Tibial nerve (tissue), 4 donors: ENCODE measurements at regions not wholly inside any gene's neighbourhood (a gene's known extent, or its start where the extent isn't known, plus 50 kb on each side); places are given as distances from the start of the nearest gene placed in this dataset.

Source experiments
- DNase-seq, 2 donors: peaks; one replicate each; pipeline ENCODE4 v3.0.0-alpha.2; 2019; ENCODE audit warnings: low spot score in 2 of 2
- H3K27ac ChIP-seq, 4 donors: fragments of 200-600 bp; sonication (generic) in 3 of 4; one replicate each; pipeline ENCODE4 v1.5.1; 2017 to 2019; ENCODE audit warnings: mild to moderate bottlenecking in 1 of 4
- H3K27me3 ChIP-seq, 2 donors: fragments of 200-600 bp; sonication (generic) in 1 of 2; one replicate each; pipeline versions ENCODE4 v1.5.1 to v1.6.0; 2017 to 2019
- H3K36me3 ChIP-seq, 3 donors: fragments of 200-600 bp; sonication (generic); one replicate each; pipeline ENCODE4 v1.5.1; 2018 to 2019
- H3K4me1 ChIP-seq, 4 donors: fragments of 200-600 bp; sonication (generic) in 3 of 4; one replicate each; pipeline ENCODE4 v1.5.1; 2017 to 2019
- H3K4me3 ChIP-seq, 4 donors: fragments of 200-600 bp; sonication (generic) in 3 of 4; one replicate each; pipeline ENCODE4 v1.5.1; 2017 to 2019; ENCODE audit warnings: mild to moderate bottlenecking in 1 of 4, moderate library complexity in 1 of 4
- H3K9me3 ChIP-seq, 4 donors: fragments of 200-600 bp; sonication (generic) in 3 of 4; one replicate each; pipeline ENCODE4 v1.5.1; 2017 to 2019
- CTCF ChIP-seq, 5 experiments: fragments of 200-600 bp in 3 of 5; fragments of 450-650 bp in 2 of 5; sonication (generic) in 3 of 5; IDR thresholded peaks; one replicate each; pipeline ENCODE4 v1.5.1; 2016 to 2019; ENCODE audit warnings: antibody characterized with exemption in 5 of 5, mild to moderate bottlenecking in 3 of 5, moderate library complexity in 2 of 5
- EP300 ChIP-seq, 2 donors: sonication (generic); formaldehyde crosslinking; IDR thresholded peaks; one replicate each; pipeline ENCODE4 v1.6.1; 2017; ENCODE audit warnings: antibody characterized with exemption in 2 of 2, mild to moderate bottlenecking in 1 of 2
- POLR2A ChIP-seq, 2 donors: fragments of 450-650 bp; IDR thresholded peaks; one replicate each; pipeline ENCODE4 v1.6.1; 2017; ENCODE audit warnings: antibody characterized with exemption in 2 of 2, mild to moderate bottlenecking in 2 of 2, moderate library complexity in 2 of 2
- WGBS, 2 donors: methylation state at CpG; one replicate each; pipeline ENCODE4 v1.1.5; 2018; 5-methylcytosine and 5-hydroxymethylcytosine counted together

- H3K27ac ChIP-seq: no peak overlapping the region
- H3K4me3 ChIP-seq: no peak overlapping the region
- H3K27me3 ChIP-seq: no peaks in the 10 kb centered on the region
- DNase-seq: no peak
- no peaks in the 10 kb centered on the region for H3K36me3 ChIP-seq
- 55 to 74% methylated on average over 6 of the region's 6 CpGs for WGBS, 2 donors
- TF ChIP-seq EP300 (IDR thresholded peaks at IDR 0.05): no peak
- no peak for TF ChIP-seq CTCF (IDR thresholded peaks at IDR 0.05)
- no peak for TF ChIP-seq POLR2A (IDR thresholded peaks at IDR 0.05)
- no peaks in the 10 kb centered on the region for H3K4me1 ChIP-seq
- peaks cover 0 to 11% (median 0%) of the 10 kb centered on the region in 4 donors for H3K9me3 ChIP-seq
Observed at GRCh38 chr5:166377756-166378155, 1913.7 kb upstream of the WWC1 start.

- peaks cover 0 to 11% (median 0%) of the 10 kb centered on the region in 4 donors for H3K9me3 ChIP-seq
- no peak for TF ChIP-seq POLR2A (IDR thresholded peaks at IDR 0.05)
- TF ChIP-seq CTCF (IDR thresholded peaks at IDR 0.05): no peak
- TF ChIP-seq EP300 (IDR thresholded peaks at IDR 0.05): no peak
- H3K36me3 ChIP-seq: no peaks in the 10 kb centered on the region
- H3K4me3 ChIP-seq: no peak overlapping the region
- no peak overlapping the region for H3K27ac ChIP-seq
- DNase-seq: no peak
- no peaks in the 10 kb centered on the region for H3K27me3 ChIP-seq
- no peaks in the 10 kb centered on the region for H3K4me1 ChIP-seq
- WGBS, 2 donors: 87 to 99% methylated on average over 6 to 11 of the region's 11 CpGs
Observed at GRCh38 chr5:166379517-166379916, 1911.9 kb upstream of the WWC1 start.

DNA sequence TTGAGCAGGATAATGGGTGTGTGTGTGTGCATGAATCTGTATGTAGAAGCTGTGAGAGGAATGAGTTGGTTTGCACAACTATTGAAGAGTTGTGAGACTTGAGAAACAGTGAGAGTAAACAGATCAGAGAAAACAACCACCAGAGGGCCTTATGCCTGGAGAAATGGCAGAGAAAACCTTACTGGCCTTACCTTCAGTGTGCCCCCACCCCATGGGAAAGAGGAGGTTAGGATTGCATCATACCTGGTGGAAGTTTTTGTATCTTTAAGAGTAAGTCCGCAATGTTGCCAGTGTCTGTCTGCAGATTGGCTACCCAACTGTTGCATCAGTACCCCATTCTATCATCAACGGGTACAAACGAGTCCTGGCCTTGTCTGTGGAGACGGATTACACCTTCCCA is 1909.4 kb upstream of the WWC1 start:
- Histone ChIP-seq H3K36me3 (no peaks in the 10 kb centered on the region), H3K4me1 (no peaks in the 10 kb centered on the region), H3K4me3 (no peak overlapping the region), H3K9me3 (peaks cover 0 to 11% (median 0%) of the 10 kb centered on the region in 4 donors), H3K27ac (no peak overlapping the region), H3K27me3 (no peaks in the 10 kb centered on the region)
- TF ChIP-seq EP300 (IDR thresholded peaks at IDR 0.05): no peak
- no peak for TF ChIP-seq CTCF (IDR thresholded peaks at IDR 0.05)
- no peak for TF ChIP-seq POLR2A (IDR thresholded peaks at IDR 0.05)
- WGBS, 2 donors: 57 to 70% methylated on average over 4 of the region's 4 CpGs
- DNase-seq: no peak

DNA sequence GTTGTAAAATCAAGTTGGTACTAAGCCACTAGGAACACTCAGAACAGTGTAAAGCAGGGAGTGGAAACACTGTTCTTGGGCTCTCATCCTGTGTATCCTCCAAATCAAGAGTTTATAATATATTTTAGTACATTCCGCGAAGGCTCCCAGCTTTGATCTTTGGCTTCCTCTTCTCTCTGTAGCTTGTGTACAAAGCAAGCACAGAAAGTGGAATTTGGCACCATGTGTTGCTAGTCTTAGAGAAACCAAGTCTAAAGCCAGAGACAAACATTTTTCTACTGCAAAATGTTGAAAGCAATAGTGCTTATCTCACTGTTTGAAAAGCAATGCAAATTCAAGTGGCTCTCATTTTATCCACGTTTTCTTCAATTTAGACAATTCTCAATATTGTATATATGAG is 1893.3 kb upstream of the WWC1 start:
- no peaks in the 10 kb centered on the region for H3K27me3 ChIP-seq
- H3K27ac ChIP-seq: no peak overlapping the region
- no peak for TF ChIP-seq POLR2A (IDR thresholded peaks at IDR 0.05)
- no peak for TF ChIP-seq CTCF (IDR thresholded peaks at IDR 0.05)
- no peak for TF ChIP-seq EP300 (IDR thresholded peaks at IDR 0.05)
- 78 to 82% methylated on average over 3 of the region's 3 CpGs for WGBS, 2 donors
- H3K36me3 ChIP-seq: no peaks in the 10 kb centered on the region
- H3K4me3 ChIP-seq: no peak overlapping the region
- H3K4me1 ChIP-seq: no peaks in the 10 kb centered on the region
- H3K9me3 ChIP-seq: no peaks in the 10 kb centered on the region
- DNase-seq: no peak

DNA sequence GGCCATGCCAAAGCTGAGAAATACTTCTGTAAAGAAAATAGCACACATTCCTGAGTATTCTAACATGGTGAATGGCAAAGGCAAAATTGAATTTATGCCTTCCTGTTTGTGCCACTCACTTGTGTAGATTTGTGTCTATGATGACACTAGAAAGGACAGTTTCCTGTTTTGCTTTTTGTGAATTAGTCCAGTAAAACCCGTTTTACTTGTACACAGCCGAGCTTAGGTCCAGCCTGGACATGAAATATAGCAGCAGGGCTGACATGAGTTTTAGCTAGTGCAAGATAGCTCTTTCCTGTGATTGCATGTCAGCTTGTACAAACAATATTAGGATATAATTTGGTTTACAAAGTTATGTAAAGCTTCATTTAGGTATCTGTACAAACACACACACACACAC is 1891.7 kb upstream of the WWC1 start:
- 19 to 36% methylated on average over 2 of the region's 2 CpGs for WGBS, 2 donors
- H3K4me1 ChIP-seq: no peaks in the 10 kb centered on the region
- TF ChIP-seq CTCF (IDR thresholded peaks at IDR 0.05) (no peak), POLR2A (IDR thresholded peaks at IDR 0.05) (no peak), EP300 (IDR thresholded peaks at IDR 0.05) (no peak)

More for the DNA sequence above, 1891.7 kb upstream of the WWC1 start:
- Histone ChIP-seq H3K9me3 (no peaks in the 10 kb centered on the region), H3K4me3 (no peak overlapping the region), H3K36me3 (no peaks in the 10 kb centered on the region), H3K27me3 (no peaks in the 10 kb centered on the region), H3K27ac (no peak overlapping the region)
- no peak for DNase-seq
